GM23248 (cell line): ENCODE measurements at regions not wholly inside any gene's neighbourhood (a gene's known extent, or its start where the extent isn't known, plus 50 kb on each side); places are given as distances from the start of the nearest gene placed in this dataset.

Experiments
- EZH2 ChIP-seq: fragments of 200-600 bp; sonication (generic); IDR thresholded peaks from 2 replicates; pipeline ENCODE4 v1.6.1; 2018; ENCODE audit warnings: antibody characterized with exemption, mild to moderate bottlenecking; ENCODE audit not compliant: insufficient read depth, poor library complexity, severe bottlenecking
- EZH2phosphoT487 ChIP-seq: fragments of 200-600 bp; sonication (generic); IDR thresholded peaks from 2 replicates; pipeline ENCODE4 v1.6.1; 2018; ENCODE audit warnings: antibody characterized with exemption, moderate library complexity, mild to moderate bottlenecking, low read depth; ENCODE audit not compliant: insufficient read depth

DNA sequence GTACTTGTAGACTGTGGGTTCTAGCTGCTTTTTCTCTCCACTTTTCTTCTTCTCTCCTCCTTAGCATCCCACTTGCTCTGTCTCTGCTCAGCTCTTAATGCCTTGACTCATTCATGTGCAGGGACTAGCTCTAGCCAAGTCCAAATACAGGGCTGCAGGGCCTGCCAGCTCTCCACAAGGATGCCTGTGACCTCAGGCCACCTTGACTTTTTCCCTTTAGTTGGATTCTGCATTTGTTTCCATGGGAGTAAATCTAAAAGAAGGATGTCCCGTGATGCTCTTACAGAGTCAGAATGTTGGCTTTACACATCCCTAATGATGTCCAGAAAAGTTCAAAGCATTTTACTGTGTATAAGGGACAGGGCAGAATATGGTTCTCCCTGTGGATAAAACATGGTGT, 101.8 kb upstream of the PREP start:
- no peak for TF ChIP-seq EZH2
- no peak for TF ChIP-seq EZH2phosphoT487
